PC-9 (cell line): ENCODE measurements at regions not wholly inside any gene's neighbourhood (a gene's known extent, or its start where the extent isn't known, plus 50 kb on each side); places are given as distances from the start of the nearest gene placed in this dataset.

Experiments used
- EZH2 ChIP-seq: fragments of 200-600 bp; sonication (generic); IDR thresholded peaks from 2 replicates; pipeline ENCODE4 v1.8.0; 2017; ENCODE audit warnings: antibody characterized with exemption, low read depth
- TF ChIP-seq, protein P1 (sequence below): fragments of 200-600 bp; sonication (generic); conservative IDR thresholded peaks from 2 replicates; pipeline ENCODE4 v1.6.1; 2017; ENCODE audit warnings: mixed run types, antibody characterized with exemption, mild to moderate bottlenecking, moderate library complexity

GRCh38 chr2:120440521-120441350 lies 94.8 kb downstream of the INHBB start:
- TF ChIP-seq EZH2 = no peak
- TF ChIP-seq, protein P1, sequence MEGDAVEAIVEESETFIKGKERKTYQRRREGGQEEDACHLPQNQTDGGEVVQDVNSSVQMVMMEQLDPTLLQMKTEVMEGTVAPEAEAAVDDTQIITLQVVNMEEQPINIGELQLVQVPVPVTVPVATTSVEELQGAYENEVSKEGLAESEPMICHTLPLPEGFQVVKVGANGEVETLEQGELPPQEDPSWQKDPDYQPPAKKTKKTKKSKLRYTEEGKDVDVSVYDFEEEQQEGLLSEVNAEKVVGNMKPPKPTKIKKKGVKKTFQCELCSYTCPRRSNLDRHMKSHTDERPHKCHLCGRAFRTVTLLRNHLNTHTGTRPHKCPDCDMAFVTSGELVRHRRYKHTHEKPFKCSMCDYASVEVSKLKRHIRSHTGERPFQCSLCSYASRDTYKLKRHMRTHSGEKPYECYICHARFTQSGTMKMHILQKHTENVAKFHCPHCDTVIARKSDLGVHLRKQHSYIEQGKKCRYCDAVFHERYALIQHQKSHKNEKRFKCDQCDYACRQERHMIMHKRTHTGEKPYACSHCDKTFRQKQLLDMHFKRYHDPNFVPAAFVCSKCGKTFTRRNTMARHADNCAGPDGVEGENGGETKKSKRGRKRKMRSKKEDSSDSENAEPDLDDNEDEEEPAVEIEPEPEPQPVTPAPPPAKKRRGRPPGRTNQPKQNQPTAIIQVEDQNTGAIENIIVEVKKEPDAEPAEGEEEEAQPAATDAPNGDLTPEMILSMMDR = no peak
